ENCODE measurements at regions not wholly inside any gene's neighbourhood (a gene's known extent, or its start where the extent isn't known, plus 50 kb on each side); places are given as distances from the start of the nearest gene placed in this dataset.

DNA sequence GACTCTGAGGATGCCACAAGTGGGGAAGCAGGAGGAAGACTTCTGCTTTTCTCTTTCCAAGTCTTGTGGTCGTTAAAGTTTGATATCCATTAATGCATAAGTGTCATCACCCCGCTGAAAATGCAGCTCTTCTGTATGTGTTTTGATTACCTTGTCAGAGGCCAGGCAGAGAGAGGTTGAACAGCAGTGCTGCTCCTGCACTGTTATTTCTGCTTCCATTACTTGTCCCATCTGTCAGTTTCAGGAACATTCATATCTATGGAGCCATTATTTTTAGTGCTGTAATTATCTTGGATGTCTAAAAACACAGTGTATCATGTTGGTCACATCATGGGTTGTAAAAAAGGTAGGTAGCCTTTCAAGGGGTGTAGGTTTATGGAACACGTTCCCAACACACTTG is 62.0 kb upstream of the ESX1 start (continued):
- TF ChIP-seq, protein P1, sequence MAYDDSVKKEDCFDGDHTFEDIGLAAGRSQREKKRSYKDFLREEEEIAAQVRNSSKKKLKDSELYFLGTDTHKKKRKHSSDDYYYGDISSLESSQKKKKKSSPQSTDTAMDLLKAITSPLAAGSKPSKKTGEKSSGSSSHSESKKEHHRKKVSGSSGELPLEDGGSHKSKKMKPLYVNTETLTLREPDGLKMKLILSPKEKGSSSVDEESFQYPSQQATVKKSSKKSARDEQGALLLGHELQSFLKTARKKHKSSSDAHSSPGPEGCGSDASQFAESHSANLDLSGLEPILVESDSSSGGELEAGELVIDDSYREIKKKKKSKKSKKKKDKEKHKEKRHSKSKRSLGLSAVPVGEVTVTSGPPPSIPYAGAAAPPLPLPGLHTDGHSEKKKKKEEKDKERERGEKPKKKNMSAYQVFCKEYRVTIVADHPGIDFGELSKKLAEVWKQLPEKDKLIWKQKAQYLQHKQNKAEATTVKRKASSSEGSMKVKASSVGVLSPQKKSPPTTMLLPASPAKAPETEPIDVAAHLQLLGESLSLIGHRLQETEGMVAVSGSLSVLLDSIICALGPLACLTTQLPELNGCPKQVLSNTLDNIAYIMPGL (CRISPR knock-in tag; IDR thresholded peaks at IDR 0.05; ENCODE audit: borderline replicate concordance): no peak
- TF ChIP-seq ESRRA (IDR thresholded peaks at IDR 0.05; ENCODE audit: borderline replicate concordance, low read length) (no peak), FOSL2 (IDR thresholded peaks at IDR 0.05) (no peak), FOSL2 (CRISPR knock-in tag; IDR thresholded peaks at IDR 0.05) (no peak), GATA3 (IDR thresholded peaks at IDR 0.05; ENCODE audit: borderline replicate concordance) (no peak), KDM1A (IDR thresholded peaks at IDR 0.05; ENCODE audit: low read depth) (no peak), EHMT2 (IDR thresholded peaks at IDR 0.05; ENCODE audit: low read depth) (no peak)
- TF ChIP-seq, protein P2, sequence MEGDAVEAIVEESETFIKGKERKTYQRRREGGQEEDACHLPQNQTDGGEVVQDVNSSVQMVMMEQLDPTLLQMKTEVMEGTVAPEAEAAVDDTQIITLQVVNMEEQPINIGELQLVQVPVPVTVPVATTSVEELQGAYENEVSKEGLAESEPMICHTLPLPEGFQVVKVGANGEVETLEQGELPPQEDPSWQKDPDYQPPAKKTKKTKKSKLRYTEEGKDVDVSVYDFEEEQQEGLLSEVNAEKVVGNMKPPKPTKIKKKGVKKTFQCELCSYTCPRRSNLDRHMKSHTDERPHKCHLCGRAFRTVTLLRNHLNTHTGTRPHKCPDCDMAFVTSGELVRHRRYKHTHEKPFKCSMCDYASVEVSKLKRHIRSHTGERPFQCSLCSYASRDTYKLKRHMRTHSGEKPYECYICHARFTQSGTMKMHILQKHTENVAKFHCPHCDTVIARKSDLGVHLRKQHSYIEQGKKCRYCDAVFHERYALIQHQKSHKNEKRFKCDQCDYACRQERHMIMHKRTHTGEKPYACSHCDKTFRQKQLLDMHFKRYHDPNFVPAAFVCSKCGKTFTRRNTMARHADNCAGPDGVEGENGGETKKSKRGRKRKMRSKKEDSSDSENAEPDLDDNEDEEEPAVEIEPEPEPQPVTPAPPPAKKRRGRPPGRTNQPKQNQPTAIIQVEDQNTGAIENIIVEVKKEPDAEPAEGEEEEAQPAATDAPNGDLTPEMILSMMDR (IDR thresholded peaks at IDR 0.05): no peak

DNA sequence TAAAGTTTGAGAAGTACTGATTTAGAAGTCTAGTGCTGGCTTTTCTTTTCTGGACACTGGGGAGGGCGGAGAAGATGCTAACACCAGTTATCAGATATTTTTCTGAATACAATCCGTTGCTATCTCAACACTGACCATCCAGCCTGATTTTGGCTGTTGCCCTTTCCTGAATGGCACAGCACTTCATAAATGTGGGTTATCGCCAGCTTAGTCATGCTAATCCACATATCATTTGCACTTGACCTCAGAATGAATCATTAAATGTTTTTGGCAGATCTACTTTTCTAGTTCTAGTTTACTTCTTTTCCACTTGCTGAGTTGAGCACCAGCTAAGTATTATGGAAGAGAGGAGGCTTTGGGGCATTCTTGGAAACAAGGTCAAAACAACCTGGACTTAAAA is 60.8 kb upstream of the ESX1 start:
- Histone ChIP-seq H3K4me3 (no peak overlapping the region), H3K9me3 (no peaks in the 10 kb centered on the region), H3K27ac (peak overlapping the region; percentile 27 to 66; a peak in 3 of 6 replicates), H3K4me2 (peak overlapping the region; percentile 41), H3K4me1 (peaks cover 42% of the 10 kb centered on the region)
- POLR2A ChIA-PET: no interaction called here
- ATAC-seq (peak; percentile 35 to 58; a peak in 3 of 6 replicates), DNase-seq (ENCODE audit: low read depth in 1 of 2, low spot score in 1 of 2) (peak in 1 of 2 experiments; percentile 20), FAIRE-seq (peak; percentile 85)
- CTCF ChIA-PET: interaction anchor here (1.1 kb wide), 1 partner anchor 26 kb away, joined by 4 read pairs; no protein-coding TSS in a partner anchor
- 29% methylated on average over 3 of the region's 3 CpGs for WGBS (ENCODE audit: missing lambda C conversion rate)
- TF ChIP-seq RARB (CRISPR knock-in tag; IDR thresholded peaks at IDR 0.05) (no peak), CHD2 (IDR thresholded peaks at IDR 0.05; ENCODE audit: low read length, partially characterized antibody) (no peak), FOSL2 (IDR thresholded peaks at IDR 0.05) (0 out of 2 replicates have a peak, but pooled peaks have one; percentile 37), FOSL2 (CRISPR knock-in tag; IDR thresholded peaks at IDR 0.05) (peak; percentile 50; the same call in 1 of the 2 replicates), NPAS2 (CRISPR knock-in tag; IDR thresholded peaks at IDR 0.05; ENCODE audit: borderline replicate concordance) (no peak), JUNB (IDR thresholded peaks at IDR 0.05) (peak; percentile 20; the same call in 1 of the 2 replicates), ZSCAN20 (CRISPR knock-in tag; IDR thresholded peaks at IDR 0.05) (no peak), GATA3 (IDR thresholded peaks at IDR 0.05; ENCODE audit: borderline replicate concordance) (peak; percentile 33; the same call in 1 of the 2 replicates), ZNF302 (CRISPR knock-in tag; IDR thresholded peaks at IDR 0.05) (no peak), CEBPB (IDR thresholded peaks at IDR 0.05) (no peak), NR3C1 (IDR thresholded peaks at IDR 0.05) (no peak), POLR2A (IDR thresholded peaks at IDR 0.05; ENCODE audit: low read length) (no peak), FOSB (CRISPR knock-in tag; IDR thresholded peaks at IDR 0.05) (no peak)
- TF ChIP-seq, protein P1 (CRISPR knock-in tag; IDR thresholded peaks at IDR 0.05; ENCODE audit: borderline replicate concordance): no peak
- TF ChIP-seq, protein P3, sequence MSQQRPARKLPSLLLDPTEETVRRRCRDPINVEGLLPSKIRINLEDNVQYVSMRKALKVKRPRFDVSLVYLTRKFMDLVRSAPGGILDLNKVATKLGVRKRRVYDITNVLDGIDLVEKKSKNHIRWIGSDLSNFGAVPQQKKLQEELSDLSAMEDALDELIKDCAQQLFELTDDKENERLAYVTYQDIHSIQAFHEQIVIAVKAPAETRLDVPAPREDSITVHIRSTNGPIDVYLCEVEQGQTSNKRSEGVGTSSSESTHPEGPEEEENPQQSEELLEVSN (IDR thresholded peaks at IDR 0.05; ENCODE audit: borderline replicate concordance, low read depth): no peak

Data from A549 (cell line).